ENCODE measurements at regions not wholly inside any gene's neighbourhood (a gene's known extent, or its start where the extent isn't known, plus 50 kb on each side); places are given as distances from the start of the nearest gene placed in this dataset.

- 92% methylated on average over 5 of the region's 12 CpGs for WGBS (ENCODE audit: insufficient coverage)
- Mint-ChIP-seq H3K9me3 (peaks cover 2 to 19% (median 7%) of the 10 kb centered on the region in 7 donors), H3K4me1 (peaks cover 8% of the 10 kb centered on the region), H3K27me3 (ENCODE audit: low read depth in 3 of 3) (peaks cover 4 to 13% (median 5%) of the 10 kb centered on the region in 3 donors), H3K27ac (no peak overlapping the region), H3K36me3 (no peaks in the 10 kb centered on the region), H3K4me3 (no peak overlapping the region)
- Histone ChIP-seq H3K36me3 (replicated peaks in 1 of 2; ENCODE audit: control insufficient read depth in 1 of 2, insufficient read depth in 2 of 2, low read length in 2 of 2) (no peaks in the 10 kb centered on the region), H3K9ac (ENCODE audit: insufficient read depth, low read length, poor library complexity, severe bottlenecking) (no peak overlapping the region), H3K4me3 (replicated peaks in 1 of 3; ENCODE audit: low read depth in 2 of 3, low read length in 3 of 3) (no peak overlapping the region), H3K9me3 (replicated peaks in 1 of 2; ENCODE audit: control insufficient read depth in 1 of 2, insufficient read depth in 1 of 2, low read length in 2 of 2) (no peaks in the 10 kb centered on the region), H3K27ac (ENCODE audit: low read depth in 1 of 2, low read length in 2 of 2) (no peak overlapping the region), H3K4me2 (replicated peaks; ENCODE audit: extremely low read depth, low read length, poor library complexity, severe bottlenecking) (no peak overlapping the region), H4K20me1 (ENCODE audit: insufficient read depth, low read length) (no peaks in the 10 kb centered on the region), H3K27me3 (ENCODE audit: control insufficient read depth in 2 of 2, insufficient read depth in 2 of 2, low read length in 2 of 2) (no peaks in the 10 kb centered on the region), H2AFZ (ENCODE audit: insufficient read depth, low read depth, low read length, poor library complexity, severe bottlenecking) (no peak overlapping the region), H3K4me1 (ENCODE audit: control insufficient read depth in 1 of 2, insufficient read depth in 2 of 2, low read length in 2 of 2) (no peaks in the 10 kb centered on the region), H3K79me2 (ENCODE audit: insufficient read depth, low read length) (no peaks in the 10 kb centered on the region)
- intact Hi-C loops (cut with micrococcal nuclease), result no loop called here
- no peak for DNase-seq
- TF ChIP-seq CTCF (IDR thresholded peaks at IDR 0.05), result no peak
These were observed 248.8 kb downstream of the IRS2 start for GRCh38 chr13:109537584-109537983.

- no peak for DNase-seq
- Mint-ChIP-seq H3K4me3 (no peak overlapping the region), H3K27ac (no peak overlapping the region), H3K9me3 (peaks cover 5 to 16% (median 9%) of the 10 kb centered on the region in 7 donors), H3K4me1 (peaks cover 4% of the 10 kb centered on the region), H3K27me3 (ENCODE audit: low read depth in 3 of 3) (peaks cover 2 to 13% (median 3%) of the 10 kb centered on the region in 3 donors), H3K36me3 (no peaks in the 10 kb centered on the region)
- Histone ChIP-seq H3K4me3 (replicated peaks in 1 of 3; ENCODE audit: low read depth in 2 of 3, low read length in 3 of 3) (no peak overlapping the region), H3K79me2 (ENCODE audit: insufficient read depth, low read length) (no peaks in the 10 kb centered on the region), H3K9me3 (replicated peaks in 1 of 2; ENCODE audit: control insufficient read depth in 1 of 2, insufficient read depth in 1 of 2, low read length in 2 of 2) (peaks cover 0 to 3% of the 10 kb centered on the region in 2 donors), H3K4me2 (replicated peaks; ENCODE audit: extremely low read depth, low read length, poor library complexity, severe bottlenecking) (no peak overlapping the region), H3K4me1 (ENCODE audit: control insufficient read depth in 1 of 2, insufficient read depth in 2 of 2, low read length in 2 of 2) (no peaks in the 10 kb centered on the region), H3K27ac (ENCODE audit: low read depth in 1 of 2, low read length in 2 of 2) (no peak overlapping the region), H3K27me3 (ENCODE audit: control insufficient read depth in 2 of 2, insufficient read depth in 2 of 2, low read length in 2 of 2) (no peaks in the 10 kb centered on the region), H4K20me1 (ENCODE audit: insufficient read depth, low read length) (no peaks in the 10 kb centered on the region), H2AFZ (ENCODE audit: insufficient read depth, low read depth, low read length, poor library complexity, severe bottlenecking) (no peak overlapping the region), H3K36me3 (replicated peaks in 1 of 2; ENCODE audit: control insufficient read depth in 1 of 2, insufficient read depth in 2 of 2, low read length in 2 of 2) (no peaks in the 10 kb centered on the region), H3K9ac (ENCODE audit: insufficient read depth, low read length, poor library complexity, severe bottlenecking) (no peak overlapping the region)
- intact Hi-C loops (cut with micrococcal nuclease), result no loop called here
- WGBS (ENCODE audit: insufficient coverage), result 94% methylated on average over 7 of the region's 11 CpGs
- no peak for TF ChIP-seq CTCF (IDR thresholded peaks at IDR 0.05)
These were observed 253.0 kb downstream of the IRS2 start for GRCh38 chr13:109533350-109533749.

Measured in CD14-positive monocyte (primary cell).